GM10266 (cell line): ENCODE measurements at regions not wholly inside any gene's neighbourhood (a gene's known extent, or its start where the extent isn't known, plus 50 kb on each side); places are given as distances from the start of the nearest gene placed in this dataset.

Experiments used
- DNase-seq: peaks from one replicate; pipeline ENCODE4 v3.0.0; 2012; ENCODE audit errors: extremely low spot score
- TF ChIP-seq, protein P1 (sequence below): IDR thresholded peaks from 2 replicates; pipeline ENCODE4 v1.5.1; 2012; ENCODE audit warnings: mild to moderate bottlenecking, low read depth; ENCODE audit not compliant: control insufficient read depth, insufficient read depth; ENCODE audit errors: missing control alignments

DNA sequence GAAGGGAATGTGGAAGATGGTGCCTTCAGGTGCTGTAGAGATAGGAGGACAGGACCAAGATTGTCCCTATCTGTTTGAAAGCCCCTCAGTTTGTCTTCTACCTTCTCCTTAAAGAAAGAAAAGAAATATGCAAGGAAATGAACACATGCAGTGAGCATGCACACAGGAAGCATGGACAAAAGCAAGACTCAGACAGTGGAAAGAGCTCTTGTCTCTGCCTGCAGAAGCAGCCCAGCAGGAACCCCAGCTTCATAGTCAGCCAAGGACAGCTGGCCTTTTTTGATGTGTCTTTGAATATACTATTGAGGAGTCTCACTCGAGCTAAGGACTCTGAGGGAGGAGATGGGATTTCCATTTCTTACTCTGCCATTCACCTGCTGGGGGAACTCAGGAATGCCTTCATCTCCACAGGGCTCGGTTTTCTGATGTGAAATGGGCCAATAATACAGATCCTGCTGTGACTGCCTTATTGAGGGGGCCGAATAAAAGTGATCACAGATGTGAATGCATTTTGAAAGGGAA is 132.5 kb upstream of the ADRA1B start:
- DNase-seq, result no peak
- TF ChIP-seq, protein P1, sequence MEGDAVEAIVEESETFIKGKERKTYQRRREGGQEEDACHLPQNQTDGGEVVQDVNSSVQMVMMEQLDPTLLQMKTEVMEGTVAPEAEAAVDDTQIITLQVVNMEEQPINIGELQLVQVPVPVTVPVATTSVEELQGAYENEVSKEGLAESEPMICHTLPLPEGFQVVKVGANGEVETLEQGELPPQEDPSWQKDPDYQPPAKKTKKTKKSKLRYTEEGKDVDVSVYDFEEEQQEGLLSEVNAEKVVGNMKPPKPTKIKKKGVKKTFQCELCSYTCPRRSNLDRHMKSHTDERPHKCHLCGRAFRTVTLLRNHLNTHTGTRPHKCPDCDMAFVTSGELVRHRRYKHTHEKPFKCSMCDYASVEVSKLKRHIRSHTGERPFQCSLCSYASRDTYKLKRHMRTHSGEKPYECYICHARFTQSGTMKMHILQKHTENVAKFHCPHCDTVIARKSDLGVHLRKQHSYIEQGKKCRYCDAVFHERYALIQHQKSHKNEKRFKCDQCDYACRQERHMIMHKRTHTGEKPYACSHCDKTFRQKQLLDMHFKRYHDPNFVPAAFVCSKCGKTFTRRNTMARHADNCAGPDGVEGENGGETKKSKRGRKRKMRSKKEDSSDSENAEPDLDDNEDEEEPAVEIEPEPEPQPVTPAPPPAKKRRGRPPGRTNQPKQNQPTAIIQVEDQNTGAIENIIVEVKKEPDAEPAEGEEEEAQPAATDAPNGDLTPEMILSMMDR, result no peak

DNA sequence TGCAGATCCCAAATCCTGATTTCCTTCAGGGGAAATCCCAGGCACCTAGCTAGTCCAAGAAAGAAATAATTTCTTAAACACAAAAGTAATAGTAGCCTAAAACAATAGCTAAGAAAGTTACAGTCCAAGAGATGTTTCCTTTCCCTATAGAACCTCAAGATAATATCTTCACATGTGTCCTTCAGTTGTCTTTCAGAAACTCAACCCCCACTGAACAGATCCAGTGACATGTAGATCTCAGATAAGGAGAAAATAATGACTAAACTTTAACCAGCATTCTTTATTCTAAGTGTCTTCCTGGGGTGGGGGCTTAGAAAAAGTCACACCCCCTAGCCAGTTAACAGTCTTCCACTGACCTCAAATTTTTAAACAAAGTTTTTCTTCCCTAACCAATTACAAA is 131.3 kb upstream of the ADRA1B start:
- DNase-seq, result no peak
- TF ChIP-seq, protein P1, result no peak

DNA sequence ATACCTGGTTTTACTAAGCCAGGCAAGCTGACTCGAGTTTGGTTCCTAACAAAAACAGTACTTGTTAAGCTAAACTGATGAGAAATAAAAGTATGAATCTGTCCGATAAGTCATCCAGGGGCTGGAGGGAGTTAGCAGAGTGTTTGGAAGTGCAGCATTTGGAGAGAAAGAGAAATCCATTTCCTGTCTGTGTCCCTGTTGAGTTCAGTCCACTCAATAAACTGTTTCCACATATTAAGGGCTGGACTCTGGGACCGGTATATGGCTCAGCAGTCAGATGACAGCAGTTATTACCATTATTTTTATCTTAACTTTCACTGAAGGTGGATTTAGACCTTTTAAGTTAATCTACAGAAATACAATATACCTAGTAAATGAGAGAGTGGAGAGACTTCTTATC is 130.6 kb upstream of the ADRA1B start:
- TF ChIP-seq, protein P1, result no peak
- DNase-seq, result no peak

DNA sequence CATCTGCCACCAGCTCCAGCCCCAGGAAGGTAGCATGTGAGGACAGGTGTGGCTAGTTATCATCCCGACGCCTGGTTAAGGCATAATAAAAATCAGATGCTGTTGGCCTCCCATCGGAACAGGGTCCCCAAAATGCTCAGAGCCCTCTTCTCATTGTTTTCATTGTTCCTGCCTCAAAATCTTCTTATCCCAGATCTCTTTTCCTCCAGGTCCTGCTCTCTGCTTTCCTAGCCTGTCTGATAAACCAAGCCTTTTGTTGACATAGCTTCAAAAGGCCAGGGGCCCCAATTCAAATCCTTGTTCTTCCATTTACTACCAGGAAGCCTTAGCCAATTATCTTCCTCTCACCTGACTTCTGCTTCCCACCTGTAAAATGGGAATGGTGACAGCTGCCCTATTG is 130.1 kb upstream of the ADRA1B start:
- TF ChIP-seq, protein P1, result no peak

DNA sequence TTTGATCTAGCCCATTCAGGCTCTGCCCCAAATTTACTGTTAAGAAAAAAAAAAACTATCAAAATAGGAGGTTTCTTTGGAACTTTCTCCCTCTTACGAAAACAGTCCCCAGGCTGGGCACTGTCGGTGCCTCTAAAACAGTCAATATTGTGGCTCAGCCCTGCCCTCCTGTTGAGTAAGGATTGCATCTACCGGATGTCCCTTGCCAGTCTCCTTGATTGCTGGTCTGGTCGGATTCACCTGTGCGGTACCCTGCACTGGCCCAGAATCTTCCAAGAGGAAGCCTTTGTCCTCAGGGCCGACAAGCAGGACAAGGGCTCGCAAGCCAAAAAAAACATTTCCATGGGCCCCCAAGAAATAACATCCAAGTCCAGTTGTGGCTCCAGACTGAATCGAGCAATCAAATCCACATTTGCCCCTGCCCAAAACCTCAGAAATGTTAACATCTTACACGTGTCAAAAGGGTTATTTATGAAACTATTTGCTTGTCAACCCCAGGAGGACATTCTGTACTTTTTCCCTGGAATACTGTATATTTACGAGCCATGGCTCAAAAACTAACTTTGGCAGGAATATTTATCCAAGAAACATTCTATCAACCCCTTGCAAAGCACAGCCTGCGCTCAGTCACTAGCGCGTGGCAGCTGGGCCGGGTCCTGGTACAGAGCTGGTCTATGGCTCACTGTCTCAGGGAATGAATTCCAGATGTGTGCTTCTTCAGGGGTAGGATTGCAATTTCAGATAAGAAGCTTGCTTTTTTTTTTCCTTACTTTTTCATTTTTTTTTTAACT is 129.2 kb upstream of the ADRA1B start:
- TF ChIP-seq, protein P1, result no peak
- no peak for DNase-seq

More for the DNA sequence above, 130.1 kb upstream of the ADRA1B start:
- DNase-seq, result no peak

DNA sequence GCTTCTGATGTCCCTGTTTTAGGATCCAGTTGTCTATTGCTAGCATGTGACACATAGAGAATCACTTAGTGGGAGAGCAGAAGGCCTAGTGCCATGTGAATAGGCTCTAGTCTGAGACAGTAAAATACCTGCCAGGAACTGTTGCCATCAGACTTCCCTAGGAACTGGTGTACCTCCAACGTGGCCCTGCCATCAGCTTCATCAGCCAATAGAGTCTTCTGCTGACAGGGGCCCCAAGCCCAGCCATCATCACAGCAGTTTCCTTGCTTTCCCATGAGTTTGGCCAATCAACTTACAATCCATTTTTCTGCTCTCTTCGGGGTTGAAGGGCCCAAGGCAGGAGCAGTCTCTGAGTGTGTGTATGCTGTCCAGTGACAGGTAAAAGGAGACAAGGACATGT is 128.4 kb upstream of the ADRA1B start:
- TF ChIP-seq, protein P1, result no peak
- DNase-seq, result no peak

DNA sequence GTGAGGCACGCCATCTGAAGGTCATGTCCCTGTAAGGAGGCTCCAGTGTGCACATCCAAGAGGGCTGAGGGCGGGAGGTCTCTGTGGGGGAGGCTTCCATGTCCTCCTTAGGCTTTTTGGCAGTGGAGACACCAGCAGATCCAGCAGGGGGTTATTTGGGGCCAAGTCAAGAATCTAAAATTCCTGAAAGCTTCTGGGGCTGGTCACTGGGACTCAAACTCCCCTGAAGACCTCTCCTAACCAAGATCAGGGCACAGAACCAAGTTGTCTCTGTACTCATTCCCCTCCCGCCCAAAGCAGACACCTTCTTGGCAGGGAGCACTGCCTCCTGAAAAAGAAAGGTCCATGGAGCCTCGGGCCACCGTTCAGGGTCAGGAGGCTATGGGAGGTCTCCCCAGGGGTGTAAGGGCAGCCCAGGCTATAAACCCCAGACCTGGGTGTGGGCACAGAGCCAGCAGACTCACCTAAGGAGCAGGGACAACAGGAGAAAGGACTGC is 127.4 kb upstream of the ADRA1B start:
- TF ChIP-seq, protein P1, result no peak
- DNase-seq, result no peak
